GM12892 (cell line): ENCODE measurements at regions not wholly inside any gene's neighbourhood (a gene's known extent, or its start where the extent isn't known, plus 50 kb on each side); places are given as distances from the start of the nearest gene placed in this dataset.

ENCODE experiments used
- POLR2A ChIP-seq: IDR thresholded peaks from 2 replicates; pipeline ENCODE4 v1.6.1; 2011; ENCODE audit warnings: low read depth, low read length, control low read depth
- POLR2AphosphoS5 ChIP-seq: IDR thresholded peaks from 2 replicates; pipeline ENCODE4 v1.6.1; 2011; ENCODE audit warnings: low read depth, low read length, control low read depth

DNA sequence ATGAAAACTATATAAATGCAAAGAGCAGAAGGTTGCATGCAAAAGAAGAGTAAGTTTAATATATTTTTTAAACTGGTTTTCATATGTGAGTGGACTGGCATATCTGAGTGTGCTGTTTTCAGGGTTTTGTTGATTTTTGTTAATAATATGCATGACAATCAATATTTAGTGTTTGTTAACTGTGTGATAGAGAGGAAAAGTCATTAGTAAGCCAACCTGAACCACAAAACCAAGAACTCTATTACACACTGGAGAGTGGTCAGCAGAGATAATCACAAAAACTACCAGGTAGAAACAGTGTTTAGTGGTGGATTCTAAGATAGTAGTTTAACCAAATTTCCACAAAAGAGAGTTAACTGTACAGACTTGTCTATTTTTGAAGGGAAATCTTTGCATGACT lies 396.9 kb downstream of the GASK1B start:
- TF ChIP-seq POLR2A (no peak), POLR2AphosphoS5 (no peak)
